ENCODE measurements at regions not wholly inside any gene's neighbourhood (a gene's known extent, or its start where the extent isn't known, plus 50 kb on each side); places are given as distances from the start of the nearest gene placed in this dataset.

GRCh38 chr9:79360387-79361347 lies 211.1 kb upstream of the TLE4 start:
- no peak for DNase-seq (ENCODE audit: low read depth in 1 of 2, low spot score in 1 of 2)

- DNase-seq (ENCODE audit: low read depth in 1 of 2, low spot score in 1 of 2): no peak
These were observed 209.4 kb upstream of the TLE4 start for GRCh38 chr9:79362100-79363081.

- DNase-seq (ENCODE audit: low read depth in 1 of 2, low spot score in 1 of 2): no peak
These were observed 202.1 kb upstream of the TLE4 start for GRCh38 chr9:79369676-79370075.

GRCh38 chr9:79371301-79371700 lies 200.5 kb upstream of the TLE4 start:
- no peak for DNase-seq (ENCODE audit: low read depth in 1 of 2, low spot score in 1 of 2)

- no peak for DNase-seq (ENCODE audit: low read depth in 1 of 2, low spot score in 1 of 2)
These were observed 199.7 kb upstream of the TLE4 start for GRCh38 chr9:79371948-79372555.

- no peak for DNase-seq (ENCODE audit: low read depth in 1 of 2, low spot score in 1 of 2)
These were observed 194.4 kb upstream of the TLE4 start for GRCh38 chr9:79377339-79377855.

GRCh38 chr9:79378107-79378506 lies 193.7 kb upstream of the TLE4 start:
- no peak for DNase-seq (ENCODE audit: low read depth in 1 of 2, low spot score in 1 of 2)

- DNase-seq (ENCODE audit: low read depth in 1 of 2, low spot score in 1 of 2): no peak
These were observed 189.7 kb upstream of the TLE4 start for GRCh38 chr9:79382044-79382443.

GRCh38 chr9:79382458-79382857 lies 189.3 kb upstream of the TLE4 start:
- no peak for DNase-seq (ENCODE audit: low read depth in 1 of 2, low spot score in 1 of 2)

- DNase-seq (ENCODE audit: low read depth in 1 of 2, low spot score in 1 of 2): no peak
These were observed 188.7 kb upstream of the TLE4 start for GRCh38 chr9:79383096-79383495.

GRCh38 chr9:79384091-79384490 lies 187.7 kb upstream of the TLE4 start:
- DNase-seq (ENCODE audit: low read depth in 1 of 2, low spot score in 1 of 2): no peak

GRCh38 chr9:79384501-79384900 lies 187.3 kb upstream of the TLE4 start:
- DNase-seq (ENCODE audit: low read depth in 1 of 2, low spot score in 1 of 2): no peak

GRCh38 chr9:79387101-79387835 lies 184.5 kb upstream of the TLE4 start:
- no peak for DNase-seq (ENCODE audit: low read depth in 1 of 2, low spot score in 1 of 2)

GRCh38 chr9:79390077-79390698 lies 181.6 kb upstream of the TLE4 start:
- no peak for DNase-seq (ENCODE audit: low read depth in 1 of 2, low spot score in 1 of 2)

GRCh38 chr9:79390781-79391770 lies 180.7 kb upstream of the TLE4 start:
- no peak for DNase-seq (ENCODE audit: low read depth in 1 of 2, low spot score in 1 of 2)

- no peak for DNase-seq (ENCODE audit: low read depth in 1 of 2, low spot score in 1 of 2)
These were observed 176.5 kb upstream of the TLE4 start for GRCh38 chr9:79395228-79395627.

GRCh38 chr9:79395755-79396154 lies 176.0 kb upstream of the TLE4 start:
- no peak for DNase-seq (ENCODE audit: low read depth in 1 of 2, low spot score in 1 of 2)

- DNase-seq (ENCODE audit: low read depth in 1 of 2, low spot score in 1 of 2): no peak
These were observed 175.6 kb upstream of the TLE4 start for GRCh38 chr9:79396168-79396567.

- no peak for DNase-seq (ENCODE audit: low read depth in 1 of 2, low spot score in 1 of 2)
These were observed 168.3 kb upstream of the TLE4 start for GRCh38 chr9:79403495-79403894.

Data from activated T-helper 1 cell treated with anti-CD3 and anti-CD28 coated beads, Interleukin-2, amount 50 U/mL, for 16 hours (primary cell).